GM18868 (cell line): ENCODE measurements at regions not wholly inside any gene's neighbourhood (a gene's known extent, or its start where the extent isn't known, plus 50 kb on each side); places are given as distances from the start of the nearest gene placed in this dataset.

Experiments
- ATAC-seq: cut with Tn5 transposase; IDR thresholded peaks from one replicate; pipeline ENCODE4 v1.9.1; 2021; ENCODE audit warnings: mild to moderate bottlenecking, moderate library complexity; ENCODE audit not compliant: unreplicated experiment

GRCh38 chr9:89744255-89744648 lies 139.4 kb downstream of the GADD45G start:
- no peak for ATAC-seq

- no peak for ATAC-seq
Observed at GRCh38 chr9:89744730-89745129, 139.9 kb downstream of the GADD45G start.

- no peak for ATAC-seq
Observed at GRCh38 chr9:89745601-89746376, 141.0 kb downstream of the GADD45G start.

- ATAC-seq, result no peak
Observed at GRCh38 chr9:89746385-89747116, 141.7 kb downstream of the GADD45G start.

- ATAC-seq, result no peak
Observed at GRCh38 chr9:89747596-89747995, 142.8 kb downstream of the GADD45G start.

- ATAC-seq, result no peak
Observed at GRCh38 chr9:89748021-89748670, 143.3 kb downstream of the GADD45G start.

- ATAC-seq, result no peak
Observed at GRCh38 chr9:89748831-89749499, 144.2 kb downstream of the GADD45G start.

- no peak for ATAC-seq
Observed at GRCh38 chr9:89749500-89750116, 144.8 kb downstream of the GADD45G start.

- no peak for ATAC-seq
Observed at GRCh38 chr9:89750117-89750791, 145.4 kb downstream of the GADD45G start.

- ATAC-seq, result no peak
Observed at GRCh38 chr9:89751079-89751825, 146.4 kb downstream of the GADD45G start.

- ATAC-seq, result no peak
Observed at GRCh38 chr9:89752154-89752553, 147.3 kb downstream of the GADD45G start.

GRCh38 chr9:89753472-89754055 lies 148.8 kb downstream of the GADD45G start:
- peak; percentile 68 for ATAC-seq

- ATAC-seq, result no peak
Observed at GRCh38 chr9:89754193-89754592, 149.4 kb downstream of the GADD45G start.

GRCh38 chr9:89755821-89756220 lies 151.0 kb downstream of the GADD45G start:
- ATAC-seq, result no peak

- ATAC-seq, result no peak
Observed at GRCh38 chr9:89756891-89757537, 152.2 kb downstream of the GADD45G start.

- ATAC-seq, result no peak
Observed at GRCh38 chr9:89757776-89758528, 153.1 kb downstream of the GADD45G start.

- no peak for ATAC-seq
Observed at GRCh38 chr9:89759572-89759971, 154.8 kb downstream of the GADD45G start.

GRCh38 chr9:89760123-89760522 lies 155.3 kb downstream of the GADD45G start:
- no peak for ATAC-seq
